HepG2 (cell line): ENCODE measurements at regions not wholly inside any gene's neighbourhood (a gene's known extent, or its start where the extent isn't known, plus 50 kb on each side); places are given as distances from the start of the nearest gene placed in this dataset.

Experiments
- ATAC-seq: fragments of 200-7000 bp; cut with Tn5 transposase; 3 replicates; pipeline ENCODE4 v1.9.1; 2020; ENCODE audit warnings: mild to moderate bottlenecking, moderate library complexity
- BruUV-seq: library from RNA; stranded (reverse); fragments of 400-500 nt; replicated peaks from 2 replicates; lab custom pipeline; 2021; lab: Mats Ljungman, UMichigan
- CTCF ChIA-PET: fragments of 300-600 bp; formaldehyde crosslinking; extraction: SDS; loops from one replicate; lab custom pipeline; 2021; ENCODE audit warnings: low total read pairs, inconsistent platforms, low intra/inter-chr PET ratio; lab: Yijun Ruan, JAX
- POLR2A ChIA-PET: fragments of 350-600 bp; sonication (Branson Sonifier 250); formaldehyde crosslinking; loops from one replicate; lab custom pipeline; 2020; ENCODE audit warnings: antibody characterized with exemption, inconsistent platforms; lab: Yijun Ruan, JAX
- DNase-seq: peaks from one replicate; pipeline ENCODE4 v3.0.0-alpha.2; 2015; ENCODE audit warnings: low spot score
- FAIRE-seq: peaks from 3 replicates; lab custom pipeline; 2011; peaks lifted over from hg19 to GRCh38; lab: Jason Lieb, UNC
- H2AFZ ChIP-seq: one replicate; pipeline ENCODE4 v1.6.1; 2011; ENCODE audit warnings: low read length, inconsistent platforms
- H3K27ac ChIP-seq: fragments of 300-600 bp; 3 replicates; pipeline ENCODE4 v1.8.0; 2011; ENCODE audit warnings: mixed run types, mild to moderate bottlenecking, mixed read lengths, low read length, inconsistent platforms; ENCODE audit not compliant: insufficient read depth; ENCODE audit errors: extremely low read length
- H3K27me3 ChIP-seq, 2 experiments: fragments of 200-600 bp in 1 of 2; 2 replicates in 1 of 2; 3 replicates in 1 of 2; pipeline versions ENCODE4 v1.6.0 to v1.8.0; 2011; ENCODE audit warnings: low read length in 2 of 2, mild to moderate bottlenecking in 2 of 2, moderate library complexity in 2 of 2, inconsistent platforms in 1 of 2; ENCODE audit not compliant: insufficient read depth in 2 of 2, control insufficient read depth in 1 of 2
- H3K36me3 ChIP-seq, 2 experiments: fragments of 200-600 bp in 1 of 2; replicated peaks in 1 of 2; 2 replicates in 1 of 2; 3 replicates in 1 of 2; pipeline versions ENCODE4 v1.5.1 to v1.8.0; 2011; ENCODE audit warnings: low read length in 2 of 2, inconsistent platforms in 1 of 2; ENCODE audit not compliant: insufficient read depth in 2 of 2, control insufficient read depth in 1 of 2
- H3K4me1 ChIP-seq: 2 replicates; pipeline ENCODE4 v1.5.1; 2012; ENCODE audit warnings: low read length, inconsistent platforms; ENCODE audit not compliant: insufficient read depth
- H3K4me2 ChIP-seq: 2 replicates; pipeline ENCODE4 v1.6.0; 2011; ENCODE audit warnings: low read depth, low read length, inconsistent platforms
- H3K4me3 ChIP-seq, 3 experiments: fragments of 200-600 bp in 1 of 3; sonication (generic), shearing (Covaris generic) in 1 of 3; replicated peaks in 1 of 3; 2 replicates each; pipeline ENCODE4 v1.5.1; 2011 to 2016; ENCODE audit warnings: low read length in 3 of 3, inconsistent platforms in 2 of 3, low read depth in 2 of 3, mild to moderate bottlenecking in 2 of 3, control low read depth in 1 of 3, mixed read lengths in 1 of 3; ENCODE audit not compliant: insufficient read depth in 1 of 3
- H3K79me2 ChIP-seq: one replicate; pipeline ENCODE4 v1.6.1; 2011; ENCODE audit warnings: low read length, inconsistent platforms; ENCODE audit not compliant: insufficient read depth
- H3K9ac ChIP-seq: 2 replicates; pipeline ENCODE4 v1.6.0; 2011; ENCODE audit warnings: mild to moderate bottlenecking, low read depth, low read length, inconsistent platforms; ENCODE audit not compliant: insufficient read depth
- H3K9me3 ChIP-seq: 2 replicates; pipeline ENCODE4 v1.5.1; 2012; ENCODE audit warnings: mild to moderate bottlenecking, low read length
- H4K20me1 ChIP-seq: 2 replicates; pipeline ENCODE4 v1.6.0; 2011; ENCODE audit warnings: inconsistent platforms, mild to moderate bottlenecking, low read length, moderate library complexity; ENCODE audit not compliant: insufficient read depth
- EEA1 ChIP-seq: sonication (generic); formaldehyde crosslinking; IDR thresholded peaks from 2 replicates; pipeline ENCODE4 v1.5.1; 2020; ENCODE audit warnings: mild to moderate bottlenecking, missing genetic modification reagents, borderline replicate concordance
- FOXA1 ChIP-seq, 2 experiments: fragments of 450-650 bp in 1 of 2; sonication (generic) in 1 of 2; formaldehyde crosslinking in 1 of 2; IDR thresholded peaks; 2 replicates each; pipeline versions ENCODE4 v1.4.0 to v1.6.1; 2016 to 2020; ENCODE audit warnings: missing genetic modification reagents in 1 of 2
- MEIS1 ChIP-seq: sonication (generic); formaldehyde crosslinking; IDR thresholded peaks from 2 replicates; pipeline ENCODE4 v1.9.0; 2021; ENCODE audit warnings: mild to moderate bottlenecking, missing genetic modification reagents, moderate library complexity, borderline replicate concordance
- RAD51 ChIP-seq: fragments of 450-650 bp; IDR thresholded peaks from 2 replicates; pipeline ENCODE4 v1.6.1; 2016; ENCODE audit warnings: borderline replicate concordance
- REXO4 ChIP-seq: sonication (generic); formaldehyde crosslinking; IDR thresholded peaks from 2 replicates; pipeline ENCODE4 v1.8.0; 2022; ENCODE audit warnings: missing genetic modification reagents, mild to moderate bottlenecking, borderline replicate concordance
- TCF7 ChIP-seq: sonication (generic); IDR thresholded peaks from 2 replicates; pipeline ENCODE4 v1.6.1; 2016; ENCODE audit warnings: antibody characterized with exemption, low read depth
- XBP1 ChIP-seq: sonication (generic); formaldehyde crosslinking; IDR thresholded peaks from 2 replicates; pipeline ENCODE4 v1.5.0; 2020; ENCODE audit warnings: missing genetic modification reagents
- ZBED4 ChIP-seq: sonication (generic); formaldehyde crosslinking; IDR thresholded peaks from 2 replicates; pipeline ENCODE4 v1.4.0; 2020; ENCODE audit warnings: missing genetic modification reagents, borderline replicate concordance
- ZFP90 ChIP-seq: sonication (generic); formaldehyde crosslinking; IDR thresholded peaks from 2 replicates; pipeline ENCODE4 v1.8.0; 2022; ENCODE audit warnings: missing genetic modification reagents, mild to moderate bottlenecking, inconsistent platforms, borderline replicate concordance
- ZNF136 ChIP-seq: sonication (generic); formaldehyde crosslinking; IDR thresholded peaks from 2 replicates; pipeline ENCODE4 v1.8.1; 2022; ENCODE audit warnings: low read depth, mild to moderate bottlenecking, moderate library complexity, missing genetic modification reagents
- ZNF350 ChIP-seq: sonication (generic); formaldehyde crosslinking; IDR thresholded peaks from 2 replicates; pipeline ENCODE4 v1.4.0; 2020; ENCODE audit warnings: mild to moderate bottlenecking, low read depth, missing genetic modification reagents, borderline replicate concordance
- ZNF605 ChIP-seq: sonication (generic); formaldehyde crosslinking; IDR thresholded peaks from 2 replicates; pipeline ENCODE4 v1.8.0; 2022; ENCODE audit warnings: mild to moderate bottlenecking, missing genetic modification reagents
- ZNF629 ChIP-seq: sonication (generic); formaldehyde crosslinking; conservative IDR thresholded peaks from 2 replicates; pipeline ENCODE4 v1.5.0; 2020; ENCODE audit warnings: missing genetic modification reagents
- ZNF83 ChIP-seq: sonication (generic); formaldehyde crosslinking; IDR thresholded peaks from 2 replicates; pipeline ENCODE4 v1.4.0; 2020; ENCODE audit warnings: missing genetic modification reagents, mild to moderate bottlenecking, borderline replicate concordance
- WGBS: methylation state at CpG from one replicate; pipeline ENCODE4 v1.1.6; 2017; ENCODE audit warnings: low lambda C conversion rate; 5-methylcytosine and 5-hydroxymethylcytosine counted together
- in situ Hi-C: cut with HindIII; loops from 2 replicates; pipeline ENCODE4 v1.10.0; 2017; ENCODE audit warnings: low pct_unique_long_range_greater_than_20kb; ENCODE audit not compliant: extremely low pct_ligation_motif_present
- intact Hi-C: fragments of 100-400 bp; cut with micrococcal nuclease; formaldehyde crosslinking; loops from one replicate; pipeline ENCODE4 v1.10.0; 2022; ENCODE audit not compliant: unreplicated experiment
- TF ChIP-seq, protein P1 (sequence below): IDR thresholded peaks from 2 replicates; pipeline ENCODE4 v1.6.1; 2016; ENCODE audit warnings: mild to moderate bottlenecking, missing biosample characterization, missing genetic modification reagents

GRCh38 chr2:146852661-146853060 lies 992.2 kb upstream of the ACVR2A start:
- FAIRE-seq: no peak
- Histone ChIP-seq H3K4me3 (no peak overlapping the region), H3K9me3 (no peaks in the 10 kb centered on the region), H3K9ac (no peak overlapping the region)
- in situ Hi-C loops: no loop called here
- POLR2A ChIA-PET: no interaction called here
- CTCF ChIA-PET: no interaction called here
- DNase-seq: no peak
- intact Hi-C loops: no loop called here
- TF ChIP-seq, protein P1, sequence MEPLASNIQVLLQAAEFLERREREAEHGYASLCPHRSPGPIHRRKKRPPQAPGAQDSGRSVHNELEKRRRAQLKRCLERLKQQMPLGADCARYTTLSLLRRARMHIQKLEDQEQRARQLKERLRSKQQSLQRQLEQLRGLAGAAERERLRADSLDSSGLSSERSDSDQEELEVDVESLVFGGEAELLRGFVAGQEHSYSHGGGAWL: no peak
- TF ChIP-seq EEA1 (CRISPR knock-in tag) (no peak), REXO4 (CRISPR knock-in tag) (no peak), ZNF350 (CRISPR knock-in tag) (no peak), ZFP90 (no peak), TCF7 (no peak), FOXA1 (IDR thresholded peaks at IDR 0.05) (no peak), FOXA1 (CRISPR knock-in tag; IDR thresholded peaks at IDR 0.05) (no peak), ZBED4 (CRISPR knock-in tag) (no peak), ZNF83 (no peak), ZNF605 (CRISPR knock-in tag) (no peak), ZNF629 (CRISPR knock-in tag) (no peak), MEIS1 (CRISPR knock-in tag) (no peak), ZNF136 (CRISPR knock-in tag) (no peak), XBP1 (CRISPR knock-in tag) (no peak), RAD51 (no peak)
- TF ChIP-seq, all 625 proteins: peak for 0
- Histone ChIP-seq H4K20me1 (no peaks in the 10 kb centered on the region), H3K27ac (no peak overlapping the region), H3K27me3 (no peaks in the 10 kb centered on the region), H3K36me3 (no peaks in the 10 kb centered on the region), H2AFZ (no peak overlapping the region), H3K4me1 (no peaks in the 10 kb centered on the region), H3K4me2 (no peak overlapping the region), H3K79me2 (no peaks in the 10 kb centered on the region)
- no peak for ATAC-seq
- WGBS: 0% methylated on average over 1 of the region's 1 CpG
- BruUV-seq: no TSS peak
